ENCODE measurements at regions not wholly inside any gene's neighbourhood (a gene's known extent, or its start where the extent isn't known, plus 50 kb on each side); places are given as distances from the start of the nearest gene placed in this dataset.

- H3K9ac ChIP-seq (replicated peaks; ENCODE audit: extremely low read depth, insufficient read depth, low read length), result no peak overlapping the region
- H3K4me1 ChIP-seq (ENCODE audit: control insufficient read depth, extremely low read depth, insufficient read depth, low read length), result no peaks in the 10 kb centered on the region
- no peak for TF ChIP-seq CTCF (IDR thresholded peaks at IDR 0.05; ENCODE audit: extremely low read depth in 1 of 2, insufficient read depth in 1 of 2, low read depth in 1 of 2, low read length in 2 of 2)
- no peak for TF ChIP-seq MYC (IDR thresholded peaks at IDR 0.05; ENCODE audit: low read depth, low read length)
- TF ChIP-seq FOS (IDR thresholded peaks at IDR 0.05; ENCODE audit: borderline replicate concordance, insufficient read depth, low read length), result no peak
- H3K27ac ChIP-seq (ENCODE audit: insufficient read depth, low read depth, low read length), result no peak overlapping the region
- no peaks in the 10 kb centered on the region for H3K36me3 ChIP-seq (ENCODE audit: control insufficient read depth in 2 of 2, extremely low read depth in 1 of 2, insufficient read depth in 2 of 2, low read length in 2 of 2)
- no TSS peak for BruUV-seq (replicated peaks)
- no peaks in the 10 kb centered on the region for H3K79me2 ChIP-seq (ENCODE audit: control insufficient read depth, insufficient read depth, low read length)
- intact Hi-C loops (cut with micrococcal nuclease) (no loop called here), dilution Hi-C loops (cut with MboI; ENCODE audit: extremely low pct_ligation_motif_present, low sequenced_read_pairs) (no loop called here)
- H3K9me3 ChIP-seq (replicated peaks; ENCODE audit: control insufficient read depth, insufficient read depth, low read length), result no peaks in the 10 kb centered on the region
- FAIRE-seq (no peak), DNase-seq (ENCODE audit: low read depth, low spot score) (no peak)
- no peak overlapping the region for H3K4me3 ChIP-seq (replicated peaks in 1 of 3; ENCODE audit: insufficient read depth in 1 of 3, low read depth in 1 of 3, low read length in 3 of 3)
- H2AFZ ChIP-seq (ENCODE audit: low read depth, low read length), result no peak overlapping the region
- H3K27me3 ChIP-seq (ENCODE audit: control insufficient read depth in 2 of 2, insufficient read depth in 2 of 2, low read length in 2 of 2), result no peaks in the 10 kb centered on the region
- no peaks in the 10 kb centered on the region for H4K20me1 ChIP-seq (replicated peaks; ENCODE audit: control insufficient read depth, extremely low read depth, insufficient read depth, low read length)
- H3K4me2 ChIP-seq (ENCODE audit: insufficient read depth, low read length), result no peak overlapping the region
- H3K9me1 ChIP-seq (replicated peaks; ENCODE audit: control insufficient read depth, extremely low read depth, insufficient read depth, low read length), result no peaks in the 10 kb centered on the region
- ChIA-PET POLR2A (no interaction called here), CTCF (no interaction called here)
These were observed 756.0 kb upstream of the NRSN1 start for GRCh38 chr6:23370051-23370450.

GRCh38 chr6:23371132-23371915 is 754.7 kb upstream of the NRSN1 start:
- Histone ChIP-seq H2AFZ (ENCODE audit: low read depth, low read length) (no peak overlapping the region), H4K20me1 (replicated peaks; ENCODE audit: control insufficient read depth, extremely low read depth, insufficient read depth, low read length) (no peaks in the 10 kb centered on the region), H3K9ac (replicated peaks; ENCODE audit: extremely low read depth, insufficient read depth, low read length) (no peak overlapping the region), H3K4me3 (replicated peaks in 1 of 3; ENCODE audit: insufficient read depth in 1 of 3, low read depth in 1 of 3, low read length in 3 of 3) (no peak overlapping the region), H3K4me1 (ENCODE audit: control insufficient read depth, extremely low read depth, insufficient read depth, low read length) (no peaks in the 10 kb centered on the region), H3K79me2 (ENCODE audit: control insufficient read depth, insufficient read depth, low read length) (no peaks in the 10 kb centered on the region), H3K4me2 (ENCODE audit: insufficient read depth, low read length) (no peak overlapping the region), H3K27me3 (ENCODE audit: control insufficient read depth in 2 of 2, insufficient read depth in 2 of 2, low read length in 2 of 2) (no peaks in the 10 kb centered on the region), H3K36me3 (ENCODE audit: control insufficient read depth in 2 of 2, extremely low read depth in 1 of 2, insufficient read depth in 2 of 2, low read length in 2 of 2) (no peaks in the 10 kb centered on the region), H3K27ac (ENCODE audit: insufficient read depth, low read depth, low read length) (no peak overlapping the region), H3K9me1 (replicated peaks; ENCODE audit: control insufficient read depth, extremely low read depth, insufficient read depth, low read length) (no peaks in the 10 kb centered on the region), H3K9me3 (replicated peaks; ENCODE audit: control insufficient read depth, insufficient read depth, low read length) (no peaks in the 10 kb centered on the region)
- no TSS peak for BruUV-seq (replicated peaks)
- ChIA-PET CTCF (no interaction called here), POLR2A (no interaction called here)
- DNase-seq (ENCODE audit: low read depth, low spot score) (no peak), FAIRE-seq (no peak)
- dilution Hi-C loops (cut with MboI; ENCODE audit: extremely low pct_ligation_motif_present, low sequenced_read_pairs), result no loop called here
- TF ChIP-seq POLR2A (IDR thresholded peaks at IDR 0.05; ENCODE audit: low read depth, low read length), result no peak
- TF ChIP-seq MAX (IDR thresholded peaks at IDR 0.05; ENCODE audit: insufficient read depth, insufficient read length), result no peak
- no peak for TF ChIP-seq JUN (IDR thresholded peaks at IDR 0.05; ENCODE audit: borderline replicate concordance, insufficient read depth, insufficient read length, low read depth)
- no peak for TF ChIP-seq CTCF (IDR thresholded peaks at IDR 0.05; ENCODE audit: extremely low read depth in 1 of 2, insufficient read depth in 1 of 2, low read depth in 1 of 2, low read length in 2 of 2)
- intact Hi-C loops (cut with micrococcal nuclease), result no loop called here
